ENCODE measurements at regions not wholly inside any gene's neighbourhood (a gene's known extent, or its start where the extent isn't known, plus 50 kb on each side); places are given as distances from the start of the nearest gene placed in this dataset.

DNA sequence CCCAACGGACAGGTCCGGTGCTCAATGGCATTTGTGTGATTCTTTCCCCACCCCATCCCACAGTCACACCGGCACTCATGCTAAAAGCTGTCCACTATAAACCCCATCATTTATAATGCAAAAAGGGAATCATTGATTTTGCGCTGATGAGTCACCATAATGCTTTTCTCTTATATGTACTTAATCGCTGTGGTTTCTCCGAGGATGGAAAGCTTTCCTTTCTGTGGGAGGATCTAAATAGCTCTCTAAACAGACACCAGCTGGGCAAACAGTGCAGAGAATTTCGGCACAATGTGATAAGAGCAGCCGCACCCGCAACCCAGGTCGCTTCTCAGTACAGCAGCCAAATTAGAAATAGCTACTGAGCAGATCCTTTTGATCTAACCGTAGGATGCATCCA is 85.6 kb downstream of the SETD4 start:
- DNase-seq (ENCODE audit: low read depth, low spot score), result no peak
- TF ChIP-seq CTCF (conservative IDR thresholded peaks at IDR 0.05), result no peak
- H3K4me1 Mint-ChIP-seq, result no peaks in the 10 kb centered on the region
- H3K4me3 Mint-ChIP-seq, result no peak overlapping the region
- H3K9me3 Mint-ChIP-seq, result peaks cover 9% of the 10 kb centered on the region
- peaks cover 2% of the 10 kb centered on the region for H3K27me3 Mint-ChIP-seq (ENCODE audit: low read depth)
- H3K36me3 Mint-ChIP-seq (ENCODE audit: low read depth), result no peaks in the 10 kb centered on the region
- no peak overlapping the region for H3K27ac Mint-ChIP-seq (ENCODE audit: unreplicated experiment)

GRCh38 chr21:35971824-35972223 is 88.5 kb downstream of the SETD4 start:
- no peak overlapping the region for H3K4me3 Mint-ChIP-seq
- DNase-seq (ENCODE audit: low read depth, low spot score), result no peak
- no peaks in the 10 kb centered on the region for H3K36me3 Mint-ChIP-seq (ENCODE audit: low read depth)
- H3K27ac Mint-ChIP-seq (ENCODE audit: unreplicated experiment), result no peak overlapping the region
- no peaks in the 10 kb centered on the region for H3K9me3 Mint-ChIP-seq
- no peak for TF ChIP-seq CTCF (conservative IDR thresholded peaks at IDR 0.05)
- H3K27me3 Mint-ChIP-seq (ENCODE audit: low read depth), result peaks cover 2% of the 10 kb centered on the region
- H3K4me1 Mint-ChIP-seq, result no peaks in the 10 kb centered on the region

GRCh38 chr21:35969281-35969680 is 91.0 kb downstream of the SETD4 start:
- DNase-seq (ENCODE audit: low read depth, low spot score), result no peak
- no peaks in the 10 kb centered on the region for H3K4me1 Mint-ChIP-seq
- no peak overlapping the region for H3K4me3 Mint-ChIP-seq
- no peaks in the 10 kb centered on the region for H3K9me3 Mint-ChIP-seq
- TF ChIP-seq CTCF (conservative IDR thresholded peaks at IDR 0.05), result no peak
- H3K36me3 Mint-ChIP-seq (ENCODE audit: low read depth), result no peaks in the 10 kb centered on the region
- no peak overlapping the region for H3K27ac Mint-ChIP-seq (ENCODE audit: unreplicated experiment)
- H3K27me3 Mint-ChIP-seq (ENCODE audit: low read depth), result peaks cover 2% of the 10 kb centered on the region

- Mint-ChIP-seq H3K4me1 (no peaks in the 10 kb centered on the region), H3K4me3 (no peak overlapping the region), H3K27me3 (ENCODE audit: low read depth) (peaks cover 4% of the 10 kb centered on the region), H3K27ac (ENCODE audit: unreplicated experiment) (no peak overlapping the region), H3K9me3 (no peaks in the 10 kb centered on the region), H3K36me3 (ENCODE audit: low read depth) (no peaks in the 10 kb centered on the region)
- DNase-seq (ENCODE audit: low read depth, low spot score), result no peak
- TF ChIP-seq CTCF (conservative IDR thresholded peaks at IDR 0.05), result no peak
These were observed 91.8 kb downstream of the SETD4 start for GRCh38 chr21:35968564-35968963.

GRCh38 chr21:35965699-35966098 is 94.6 kb downstream of the SETD4 start:
- peaks cover 13% of the 10 kb centered on the region for H3K27me3 Mint-ChIP-seq (ENCODE audit: low read depth)
- DNase-seq (ENCODE audit: low read depth, low spot score), result no peak
- H3K4me1 Mint-ChIP-seq, result no peaks in the 10 kb centered on the region
- H3K36me3 Mint-ChIP-seq (ENCODE audit: low read depth), result no peaks in the 10 kb centered on the region
- no peak for TF ChIP-seq CTCF (conservative IDR thresholded peaks at IDR 0.05)
- peaks cover 2% of the 10 kb centered on the region for H3K9me3 Mint-ChIP-seq
- no peak overlapping the region for H3K27ac Mint-ChIP-seq (ENCODE audit: unreplicated experiment)
- H3K4me3 Mint-ChIP-seq, result no peak overlapping the region

DNA sequence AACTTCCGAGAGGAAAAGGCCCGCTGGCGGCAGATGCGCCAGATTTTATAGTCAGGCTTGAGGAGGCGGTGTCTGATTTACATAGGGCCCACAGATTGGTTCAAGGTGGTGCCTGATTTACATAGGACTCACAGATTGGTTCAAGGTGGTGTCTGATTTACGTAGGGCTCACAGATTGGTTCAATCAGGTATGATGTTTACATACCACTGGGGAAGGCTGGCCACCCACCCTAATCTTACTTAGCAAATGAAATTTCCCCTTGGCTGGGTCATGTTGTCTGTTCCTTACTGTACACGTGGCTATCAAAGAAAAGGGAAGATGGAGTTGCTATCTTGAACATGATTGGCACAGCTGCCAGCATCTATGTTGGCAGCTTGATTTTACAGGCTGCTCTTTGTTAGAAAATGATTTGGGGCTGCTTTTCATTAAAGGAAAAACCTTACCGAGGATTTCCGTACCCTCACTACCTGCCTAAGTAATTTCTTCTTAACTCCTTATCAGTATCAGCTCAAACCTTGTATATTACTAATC is 96.3 kb downstream of the SETD4 start:
- peaks cover 2% of the 10 kb centered on the region for H3K9me3 Mint-ChIP-seq
- TF ChIP-seq CTCF (conservative IDR thresholded peaks at IDR 0.05), result no peak
- no peak for DNase-seq (ENCODE audit: low read depth, low spot score)

More for the DNA sequence above, 96.3 kb downstream of the SETD4 start:
- Mint-ChIP-seq H3K4me3 (no peak overlapping the region), H3K36me3 (ENCODE audit: low read depth) (no peaks in the 10 kb centered on the region), H3K27ac (ENCODE audit: unreplicated experiment) (no peak overlapping the region), H3K4me1 (no peaks in the 10 kb centered on the region), H3K27me3 (ENCODE audit: low read depth) (peaks cover 19% of the 10 kb centered on the region)
